ENCODE measurements at regions not wholly inside any gene's neighbourhood (a gene's known extent, or its start where the extent isn't known, plus 50 kb on each side); places are given as distances from the start of the nearest gene placed in this dataset.

DNA sequence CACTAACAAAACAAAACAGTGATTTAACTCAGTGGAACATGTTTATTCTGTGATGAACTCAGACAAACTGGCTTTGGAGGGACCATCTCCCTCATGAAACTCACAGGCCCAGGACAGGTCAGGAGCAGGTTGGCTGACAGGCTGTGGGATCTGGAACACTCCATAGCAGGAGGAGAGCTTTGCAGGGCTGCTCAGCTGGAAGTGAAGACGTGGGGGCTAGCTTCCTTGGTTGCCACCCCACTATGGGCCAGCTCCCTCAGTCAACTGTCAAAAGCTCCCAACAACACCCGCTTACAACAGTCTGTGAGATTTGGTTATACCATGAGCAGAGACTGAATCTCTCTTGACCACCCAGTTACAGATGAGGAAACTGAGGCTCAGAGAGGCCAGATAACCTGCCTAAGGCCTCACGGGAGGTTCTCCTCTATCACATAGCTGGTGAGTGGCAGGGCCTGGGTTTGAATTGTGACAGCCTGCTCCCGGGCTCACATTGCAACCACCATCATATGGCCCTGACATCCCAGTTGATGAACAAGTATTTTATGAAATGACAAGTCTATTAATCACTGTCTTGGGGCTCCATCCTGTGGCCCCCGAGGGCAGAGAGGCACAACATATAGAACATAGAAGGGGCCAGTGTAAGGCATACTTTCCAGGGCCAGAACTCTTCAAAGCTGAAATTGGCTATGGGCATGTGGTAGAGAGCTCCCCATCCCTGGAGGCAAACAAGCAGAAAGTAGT lies 473.4 kb downstream of the MN1 start:
- Mint-ChIP-seq H3K4me3 (peak overlapping the region in 1 of 2 experiments; percentile 62; a peak in 2 of 5 replicates), H3K9me3 (no peaks in the 10 kb centered on the region), H3K27ac (no peak overlapping the region), H3K27me3 (ENCODE audit: low read depth) (peaks cover 32% of the 10 kb centered on the region), H3K36me3 (ENCODE audit: insufficient read depth in 1 of 3, low read depth in 3 of 3) (no peaks in the 10 kb centered on the region), H3K4me1 (peaks cover 17 to 33% of the 10 kb centered on the region in 2 experiments)
- DNase-seq = peak; percentile 14
- no peaks in the 10 kb centered on the region for H3K79me2 ChIP-seq (ENCODE audit: insufficient read depth, low read length)
- no peaks in the 10 kb centered on the region for H3K4me1 ChIP-seq (ENCODE audit: insufficient read depth, low read length)
- no peak overlapping the region for H2BK15ac ChIP-seq (ENCODE audit: low read depth, low read length)
- H3K23me2 ChIP-seq (ENCODE audit: insufficient read length, low read depth, low read length, poor library complexity, severe bottlenecking) = no peaks in the 10 kb centered on the region
- no peaks in the 10 kb centered on the region for H3K79me1 ChIP-seq (ENCODE audit: insufficient read depth, low read depth, low read length, poor library complexity, severe bottlenecking)
- no peaks in the 10 kb centered on the region for H3K9me3 ChIP-seq (ENCODE audit: control insufficient read depth, low read depth, low read length)
- no peak overlapping the region for H2AFZ ChIP-seq (ENCODE audit: low read length)
- no peak overlapping the region for H2BK120ac ChIP-seq (ENCODE audit: low read depth, low read length, poor library complexity, severe bottlenecking)
- no peak overlapping the region for H4K8ac ChIP-seq (replicated peaks; ENCODE audit: insufficient read length, low read depth, low read length)
- H2BK5ac ChIP-seq (ENCODE audit: insufficient read length, low read length) = no peak overlapping the region
- no peak overlapping the region for H4K91ac ChIP-seq (ENCODE audit: insufficient read length, low read depth, low read length)
- H3T11ph ChIP-seq (ENCODE audit: low read length) = no peak overlapping the region
- H3K23ac ChIP-seq (ENCODE audit: insufficient read length, low read depth, low read length) = no peak overlapping the region
- H3K18ac ChIP-seq (ENCODE audit: insufficient read length, low read depth, low read length) = no peak overlapping the region
- H3K56ac ChIP-seq (ENCODE audit: insufficient read length, low read depth, low read length) = no peak overlapping the region
- TF ChIP-seq, protein P1, sequence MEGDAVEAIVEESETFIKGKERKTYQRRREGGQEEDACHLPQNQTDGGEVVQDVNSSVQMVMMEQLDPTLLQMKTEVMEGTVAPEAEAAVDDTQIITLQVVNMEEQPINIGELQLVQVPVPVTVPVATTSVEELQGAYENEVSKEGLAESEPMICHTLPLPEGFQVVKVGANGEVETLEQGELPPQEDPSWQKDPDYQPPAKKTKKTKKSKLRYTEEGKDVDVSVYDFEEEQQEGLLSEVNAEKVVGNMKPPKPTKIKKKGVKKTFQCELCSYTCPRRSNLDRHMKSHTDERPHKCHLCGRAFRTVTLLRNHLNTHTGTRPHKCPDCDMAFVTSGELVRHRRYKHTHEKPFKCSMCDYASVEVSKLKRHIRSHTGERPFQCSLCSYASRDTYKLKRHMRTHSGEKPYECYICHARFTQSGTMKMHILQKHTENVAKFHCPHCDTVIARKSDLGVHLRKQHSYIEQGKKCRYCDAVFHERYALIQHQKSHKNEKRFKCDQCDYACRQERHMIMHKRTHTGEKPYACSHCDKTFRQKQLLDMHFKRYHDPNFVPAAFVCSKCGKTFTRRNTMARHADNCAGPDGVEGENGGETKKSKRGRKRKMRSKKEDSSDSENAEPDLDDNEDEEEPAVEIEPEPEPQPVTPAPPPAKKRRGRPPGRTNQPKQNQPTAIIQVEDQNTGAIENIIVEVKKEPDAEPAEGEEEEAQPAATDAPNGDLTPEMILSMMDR (conservative IDR thresholded peaks at IDR 0.05) = no peak
- no peak overlapping the region for H2BK20ac ChIP-seq (ENCODE audit: low read depth, low read length, poor library complexity, severe bottlenecking)
- no CpG with 5 or more reads among the region's 5 CpGs for WGBS (ENCODE audit: extremely low coverage, insufficient read length, low lambda C conversion rate)
- H3K4ac ChIP-seq (ENCODE audit: low read depth, low read length) = no peak overlapping the region
- H3K27ac ChIP-seq (ENCODE audit: insufficient read length, low read depth, low read length) = no peak overlapping the region
- no peak overlapping the region for H4K5ac ChIP-seq (ENCODE audit: insufficient read length, low read depth, low read length)
- H4K20me1 ChIP-seq (ENCODE audit: control insufficient read depth, insufficient read depth, insufficient read length) = no peaks in the 10 kb centered on the region
- H3K27me3 ChIP-seq (ENCODE audit: insufficient read depth, low read length) = no peaks in the 10 kb centered on the region
- no peak overlapping the region for H3K9ac ChIP-seq (ENCODE audit: extremely low read depth, insufficient read length, low read length)
- no peak overlapping the region; the same call in 1 of the 2 replicates for H3K14ac ChIP-seq (ENCODE audit: insufficient read depth, low read length)
- H2BK12ac ChIP-seq (ENCODE audit: insufficient read length, low read depth, low read length) = no peak overlapping the region
- H2AK5ac ChIP-seq (ENCODE audit: insufficient read length, low read length) = no peak overlapping the region
- H3K4me2 ChIP-seq (ENCODE audit: insufficient read depth, insufficient read length, low read length) = no peak overlapping the region
